ENCODE measurements at regions not wholly inside any gene's neighbourhood (a gene's known extent, or its start where the extent isn't known, plus 50 kb on each side); places are given as distances from the start of the nearest gene placed in this dataset.

- TF ChIP-seq CTCF (IDR thresholded peaks at IDR 0.05): no peak
These were observed 287.4 kb upstream of the ACTBL2 start for GRCh38 chr5:57770039-57770438.

GRCh38 chr5:57768745-57769144 lies 286.1 kb upstream of the ACTBL2 start:
- TF ChIP-seq CTCF (IDR thresholded peaks at IDR 0.05): no peak

GRCh38 chr5:57764479-57765089 lies 282.0 kb upstream of the ACTBL2 start:
- no peak for TF ChIP-seq CTCF (IDR thresholded peaks at IDR 0.05)

GRCh38 chr5:57761513-57761912 lies 278.9 kb upstream of the ACTBL2 start:
- TF ChIP-seq CTCF (IDR thresholded peaks at IDR 0.05): no peak

GRCh38 chr5:57754616-57755015 lies 272.0 kb upstream of the ACTBL2 start:
- TF ChIP-seq CTCF (IDR thresholded peaks at IDR 0.05): no peak

- no peak for TF ChIP-seq CTCF (IDR thresholded peaks at IDR 0.05)
These were observed 270.8 kb upstream of the ACTBL2 start for GRCh38 chr5:57753446-57753845.

GRCh38 chr5:57751710-57752109 lies 269.1 kb upstream of the ACTBL2 start:
- TF ChIP-seq CTCF (IDR thresholded peaks at IDR 0.05): no peak

GRCh38 chr5:57750891-57751290 lies 268.3 kb upstream of the ACTBL2 start:
- no peak for TF ChIP-seq CTCF (IDR thresholded peaks at IDR 0.05)
